Hematopoietic multipotent progenitor cell treated with erythropoietin and hydrocortisone succinate and interleukin-3 and kit ligand, for 15 days (in vitro differentiated cells): ENCODE measurements at regions not wholly inside any gene's neighbourhood (a gene's known extent, or its start where the extent isn't known, plus 50 kb on each side); places are given as distances from the start of the nearest gene placed in this dataset.
"Not testable (repeated sequence)": the region's sequence is repeated elsewhere in the genome, so short reads cannot be mapped to it uniquely, and the experiment has no call there.

Experiments used
- DNase-seq: peaks from one replicate; pipeline ENCODE4 v3.0.0-alpha.2; 2015; ENCODE audit warnings: low spot score

GRCh38 chr2:219727771-219728429 lies 100.5 kb downstream of the SLC4A3 start:
- no peak for DNase-seq

- no peak for DNase-seq
These were observed 101.6 kb downstream of the SLC4A3 start for GRCh38 chr2:219728991-219729487.

GRCh38 chr2:219731173-219731572 lies 103.7 kb downstream of the SLC4A3 start:
- DNase-seq: no peak

GRCh38 chr2:219733106-219733505 lies 105.7 kb downstream of the SLC4A3 start:
- no peak for DNase-seq

GRCh38 chr2:219733746-219734145 lies 106.3 kb downstream of the SLC4A3 start:
- no peak for DNase-seq

GRCh38 chr2:219736209-219736608 lies 108.8 kb downstream of the SLC4A3 start:
- DNase-seq: no peak

GRCh38 chr2:219737270-219737691 lies 109.9 kb downstream of the SLC4A3 start:
- no peak for DNase-seq

GRCh38 chr2:219739066-219739465 lies 111.6 kb downstream of the SLC4A3 start:
- DNase-seq: no peak

- DNase-seq: no peak
These were observed 112.5 kb downstream of the SLC4A3 start for GRCh38 chr2:219739866-219740440.

GRCh38 chr2:219743548-219743947 lies 116.1 kb downstream of the SLC4A3 start:
- DNase-seq: no peak

- DNase-seq: no peak
These were observed 116.6 kb downstream of the SLC4A3 start for GRCh38 chr2:219744066-219744465.

GRCh38 chr2:219744600-219744999 lies 117.2 kb downstream of the SLC4A3 start:
- no peak for DNase-seq

GRCh38 chr2:219747637-219748036 lies 120.2 kb downstream of the SLC4A3 start:
- no peak for DNase-seq

- no peak for DNase-seq
These were observed 121.5 kb downstream of the SLC4A3 start for GRCh38 chr2:219748671-219749570.

- DNase-seq: not testable (repeated sequence)
These were observed 123.7 kb downstream of the SLC4A3 start for GRCh38 chr2:219751121-219751520.

GRCh38 chr2:219752726-219753125 lies 125.3 kb downstream of the SLC4A3 start:
- DNase-seq: no peak

GRCh38 chr2:219758907-219759680 lies 131.7 kb downstream of the SLC4A3 start:
- DNase-seq: no peak

GRCh38 chr2:219759801-219760200 lies 132.4 kb downstream of the SLC4A3 start:
- no peak for DNase-seq

GRCh38 chr2:219765231-219765911 lies 137.9 kb downstream of the SLC4A3 start:
- no peak for DNase-seq

- DNase-seq: no peak
These were observed 139.2 kb downstream of the SLC4A3 start for GRCh38 chr2:219766658-219767057.
